Prostate gland (tissue), 2 donors: ENCODE measurements at regions not wholly inside any gene's neighbourhood (a gene's known extent, or its start where the extent isn't known, plus 50 kb on each side); places are given as distances from the start of the nearest gene placed in this dataset.

Source experiments
- POLR2A ChIP-seq: fragments of 450-650 bp; IDR thresholded peaks from one replicate; pipeline ENCODE4 v1.6.1; 2016; ENCODE audit warnings: antibody characterized with exemption, mild to moderate bottlenecking
- POLR2AphosphoS5 ChIP-seq: sonication (generic); formaldehyde crosslinking; IDR thresholded peaks from one replicate; pipeline ENCODE4 v1.6.1; 2017; ENCODE audit warnings: antibody characterized with exemption
- TF ChIP-seq, protein P1 (sequence below), 4 experiments: fragments of 200-600 bp in 2 of 4; fragments of 450-650 bp in 2 of 4; sonication (generic) in 2 of 4; IDR thresholded peaks; 1 replicate in 3 of 4; 2 replicates in 1 of 4; pipeline ENCODE4 v1.5.1; 2016 to 2019; ENCODE audit warnings: antibody characterized with exemption in 4 of 4, mild to moderate bottlenecking in 2 of 4, moderate library complexity in 2 of 4

DNA sequence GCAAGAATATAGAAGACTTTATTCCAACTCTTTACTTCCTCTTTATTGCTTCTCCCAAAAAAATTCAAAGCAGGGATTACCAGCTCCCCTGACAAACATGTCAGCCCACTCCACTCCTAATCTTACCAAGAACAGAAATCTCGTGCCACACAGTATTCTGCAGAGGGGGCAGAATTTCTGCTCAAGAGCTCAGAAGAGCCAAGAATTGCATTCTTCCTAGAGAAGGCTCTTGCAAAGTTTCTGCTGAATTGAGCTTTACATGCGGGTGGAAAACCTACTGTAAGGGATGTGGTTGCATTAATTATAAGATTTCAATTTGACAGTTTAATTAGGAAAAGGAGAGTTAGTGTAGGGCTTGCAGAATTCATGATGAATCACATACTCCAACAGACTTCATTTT is 428.5 kb downstream of the CETN3 start:
- TF ChIP-seq, protein P1, sequence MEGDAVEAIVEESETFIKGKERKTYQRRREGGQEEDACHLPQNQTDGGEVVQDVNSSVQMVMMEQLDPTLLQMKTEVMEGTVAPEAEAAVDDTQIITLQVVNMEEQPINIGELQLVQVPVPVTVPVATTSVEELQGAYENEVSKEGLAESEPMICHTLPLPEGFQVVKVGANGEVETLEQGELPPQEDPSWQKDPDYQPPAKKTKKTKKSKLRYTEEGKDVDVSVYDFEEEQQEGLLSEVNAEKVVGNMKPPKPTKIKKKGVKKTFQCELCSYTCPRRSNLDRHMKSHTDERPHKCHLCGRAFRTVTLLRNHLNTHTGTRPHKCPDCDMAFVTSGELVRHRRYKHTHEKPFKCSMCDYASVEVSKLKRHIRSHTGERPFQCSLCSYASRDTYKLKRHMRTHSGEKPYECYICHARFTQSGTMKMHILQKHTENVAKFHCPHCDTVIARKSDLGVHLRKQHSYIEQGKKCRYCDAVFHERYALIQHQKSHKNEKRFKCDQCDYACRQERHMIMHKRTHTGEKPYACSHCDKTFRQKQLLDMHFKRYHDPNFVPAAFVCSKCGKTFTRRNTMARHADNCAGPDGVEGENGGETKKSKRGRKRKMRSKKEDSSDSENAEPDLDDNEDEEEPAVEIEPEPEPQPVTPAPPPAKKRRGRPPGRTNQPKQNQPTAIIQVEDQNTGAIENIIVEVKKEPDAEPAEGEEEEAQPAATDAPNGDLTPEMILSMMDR (IDR thresholded peaks at IDR 0.05): no peak
- TF ChIP-seq POLR2A: no peak
- TF ChIP-seq POLR2AphosphoS5: no peak
